Neural cell (in vitro differentiated cells): ENCODE measurements at regions not wholly inside any gene's neighbourhood (a gene's known extent, or its start where the extent isn't known, plus 50 kb on each side); places are given as distances from the start of the nearest gene placed in this dataset.

Experiments used
- H2AFZ ChIP-seq: fragments of 200-600, 300-800 bp; sonication (generic), shearing (Covaris generic); 2 replicates; pipeline ENCODE4 v1.6.0; 2014; ENCODE audit warnings: low read depth, mild to moderate bottlenecking, antibody characterized with exemption, low read length, moderate library complexity
- H3F3A ChIP-seq: fragments of 200-600 bp; shearing (Covaris generic); 2 replicates; pipeline ENCODE4 v1.6.1; 2016; ENCODE audit warnings: mild to moderate bottlenecking, moderate library complexity, mixed read lengths, antibody characterized with exemption, low read length; ENCODE audit not compliant: insufficient read depth, poor library complexity, severe bottlenecking
- H3K27ac ChIP-seq: fragments of 200-600, 300-800 bp; sonication (generic), shearing (Covaris generic); 2 replicates; pipeline ENCODE4 v1.5.1; 2014; ENCODE audit warnings: mild to moderate bottlenecking, low read length, moderate library complexity
- H3K27me3 ChIP-seq: fragments of 300-800, 200-600 bp; sonication (generic), shearing (Covaris generic); 2 replicates; pipeline ENCODE4 v1.6.0; 2014; ENCODE audit warnings: mild to moderate bottlenecking, low read depth, low read length, moderate library complexity; ENCODE audit not compliant: insufficient read depth
- H3K36me3 ChIP-seq: fragments of 300-800, 200-600 bp; sonication (generic), shearing (Covaris generic); 2 replicates; pipeline ENCODE4 v1.5.1; 2014; ENCODE audit warnings: mild to moderate bottlenecking, antibody characterized with exemption, low read length, moderate library complexity; ENCODE audit not compliant: insufficient read depth
- H3K4me2 ChIP-seq: fragments of 300-800, 200-600 bp; sonication (generic), shearing (Covaris generic); 2 replicates; pipeline ENCODE4 v1.6.0; 2014; ENCODE audit warnings: mild to moderate bottlenecking, low read length
- H3K4me3 ChIP-seq: fragments of 300-800, 200-600 bp; sonication (generic), shearing (Covaris generic); 2 replicates; pipeline ENCODE4 v1.5.1; 2014; ENCODE audit warnings: mild to moderate bottlenecking, low read length, moderate library complexity
- H3K79me2 ChIP-seq: fragments of 200-600 bp; shearing (Covaris generic); replicated peaks from 2 replicates; pipeline ENCODE4 v1.6.0; 2014; ENCODE audit warnings: mild to moderate bottlenecking, low read length, moderate library complexity; ENCODE audit not compliant: insufficient read depth
- H3K9ac ChIP-seq: fragments of 300-800, 200-600 bp; sonication (generic), shearing (Covaris generic); 2 replicates; pipeline ENCODE4 v1.6.1; 2016; ENCODE audit warnings: mild to moderate bottlenecking, low read length, mixed read lengths
- H3K9me2 ChIP-seq: fragments of 200-600 bp; shearing (Covaris generic); 2 replicates; pipeline ENCODE4 v1.6.1; 2016; ENCODE audit warnings: mild to moderate bottlenecking, low read length, mixed read lengths; ENCODE audit not compliant: insufficient read depth
- H3K9me3 ChIP-seq: fragments of 200-600, 300-800 bp; sonication (generic), shearing (Covaris generic); 2 replicates; pipeline ENCODE4 v1.6.1; 2016; ENCODE audit warnings: mild to moderate bottlenecking, mixed run types, low read length, moderate library complexity, mixed read lengths
- H4K20me1 ChIP-seq: fragments of 200-600 bp; shearing (Covaris generic); 2 replicates; pipeline ENCODE4 v1.6.1; 2016; ENCODE audit warnings: mild to moderate bottlenecking, mixed run types; ENCODE audit not compliant: insufficient read depth
- CTCF ChIP-seq: fragments of 450-650 bp; IDR thresholded peaks from 2 replicates; pipeline ENCODE4 v1.5.1; 2014; ENCODE audit warnings: antibody characterized with exemption, mild to moderate bottlenecking, moderate library complexity; ENCODE audit not compliant: poor library complexity, severe bottlenecking
- EP300 ChIP-seq: fragments of 450-650 bp; conservative IDR thresholded peaks from 2 replicates; pipeline ENCODE4 v1.6.1; 2014; ENCODE audit warnings: antibody characterized with exemption, mild to moderate bottlenecking, moderate library complexity; ENCODE audit not compliant: poor library complexity, severe bottlenecking
- EZH2 ChIP-seq: fragments of 200-600, 300-800 bp; shearing (Covaris generic), sonication (generic); IDR thresholded peaks from 2 replicates; pipeline ENCODE4 v1.6.1; 2014; ENCODE audit warnings: antibody characterized with exemption, low read length, borderline replicate concordance, mild to moderate bottlenecking; ENCODE audit not compliant: insufficient read depth, poor library complexity, severe bottlenecking
- MXI1 ChIP-seq: fragments of 450-650 bp; conservative IDR thresholded peaks from 2 replicates; pipeline ENCODE4 v1.6.1; 2014; ENCODE audit warnings: antibody characterized with exemption, mild to moderate bottlenecking; ENCODE audit not compliant: poor library complexity, severe bottlenecking
- POLR2AphosphoS5 ChIP-seq: IDR thresholded peaks from 2 replicates; pipeline ENCODE4 v1.6.1; 2012
- RAD21 ChIP-seq: fragments of 450-650 bp; conservative IDR thresholded peaks from 2 replicates; pipeline ENCODE4 v1.6.1; 2014; ENCODE audit warnings: antibody characterized with exemption, mild to moderate bottlenecking, moderate library complexity
- SMC3 ChIP-seq: fragments of 450-650 bp; conservative IDR thresholded peaks from 2 replicates; pipeline ENCODE4 v1.6.1; 2014; ENCODE audit warnings: antibody characterized with exemption, mild to moderate bottlenecking, moderate library complexity; ENCODE audit not compliant: poor library complexity
- TAF1 ChIP-seq: IDR thresholded peaks from 2 replicates; pipeline ENCODE4 v1.6.1; 2012; ENCODE audit warnings: low read depth
- TF ChIP-seq, protein P1 (sequence below): IDR thresholded peaks from 2 replicates; pipeline ENCODE4 v1.6.1; 2012; ENCODE audit warnings: borderline replicate concordance

- Histone ChIP-seq H4K20me1 (no peaks in the 10 kb centered on the region), H3K79me2 (no peaks in the 10 kb centered on the region), H3K27ac (no peak overlapping the region), H3K9ac (no peak overlapping the region), H3K36me3 (peaks cover 28% of the 10 kb centered on the region), H3K9me2 (no peaks in the 10 kb centered on the region), H3K4me2 (no peak overlapping the region), H3K9me3 (no peaks in the 10 kb centered on the region), H3K27me3 (no peaks in the 10 kb centered on the region), H3K4me3 (no peak overlapping the region), H3F3A (no peaks in the 10 kb centered on the region), H2AFZ (no peak overlapping the region)
- TF ChIP-seq POLR2AphosphoS5 (no peak), SMC3 (no peak), TAF1 (no peak)
- TF ChIP-seq, protein P1, sequence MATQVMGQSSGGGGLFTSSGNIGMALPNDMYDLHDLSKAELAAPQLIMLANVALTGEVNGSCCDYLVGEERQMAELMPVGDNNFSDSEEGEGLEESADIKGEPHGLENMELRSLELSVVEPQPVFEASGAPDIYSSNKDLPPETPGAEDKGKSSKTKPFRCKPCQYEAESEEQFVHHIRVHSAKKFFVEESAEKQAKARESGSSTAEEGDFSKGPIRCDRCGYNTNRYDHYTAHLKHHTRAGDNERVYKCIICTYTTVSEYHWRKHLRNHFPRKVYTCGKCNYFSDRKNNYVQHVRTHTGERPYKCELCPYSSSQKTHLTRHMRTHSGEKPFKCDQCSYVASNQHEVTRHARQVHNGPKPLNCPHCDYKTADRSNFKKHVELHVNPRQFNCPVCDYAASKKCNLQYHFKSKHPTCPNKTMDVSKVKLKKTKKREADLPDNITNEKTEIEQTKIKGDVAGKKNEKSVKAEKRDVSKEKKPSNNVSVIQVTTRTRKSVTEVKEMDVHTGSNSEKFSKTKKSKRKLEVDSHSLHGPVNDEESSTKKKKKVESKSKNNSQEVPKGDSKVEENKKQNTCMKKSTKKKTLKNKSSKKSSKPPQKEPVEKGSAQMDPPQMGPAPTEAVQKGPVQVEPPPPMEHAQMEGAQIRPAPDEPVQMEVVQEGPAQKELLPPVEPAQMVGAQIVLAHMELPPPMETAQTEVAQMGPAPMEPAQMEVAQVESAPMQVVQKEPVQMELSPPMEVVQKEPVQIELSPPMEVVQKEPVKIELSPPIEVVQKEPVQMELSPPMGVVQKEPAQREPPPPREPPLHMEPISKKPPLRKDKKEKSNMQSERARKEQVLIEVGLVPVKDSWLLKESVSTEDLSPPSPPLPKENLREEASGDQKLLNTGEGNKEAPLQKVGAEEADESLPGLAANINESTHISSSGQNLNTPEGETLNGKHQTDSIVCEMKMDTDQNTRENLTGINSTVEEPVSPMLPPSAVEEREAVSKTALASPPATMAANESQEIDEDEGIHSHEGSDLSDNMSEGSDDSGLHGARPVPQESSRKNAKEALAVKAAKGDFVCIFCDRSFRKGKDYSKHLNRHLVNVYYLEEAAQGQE = no peak
Observed at GRCh38 chr3:124656531-124656930, 73.7 kb upstream of the UMPS start.

DNA sequence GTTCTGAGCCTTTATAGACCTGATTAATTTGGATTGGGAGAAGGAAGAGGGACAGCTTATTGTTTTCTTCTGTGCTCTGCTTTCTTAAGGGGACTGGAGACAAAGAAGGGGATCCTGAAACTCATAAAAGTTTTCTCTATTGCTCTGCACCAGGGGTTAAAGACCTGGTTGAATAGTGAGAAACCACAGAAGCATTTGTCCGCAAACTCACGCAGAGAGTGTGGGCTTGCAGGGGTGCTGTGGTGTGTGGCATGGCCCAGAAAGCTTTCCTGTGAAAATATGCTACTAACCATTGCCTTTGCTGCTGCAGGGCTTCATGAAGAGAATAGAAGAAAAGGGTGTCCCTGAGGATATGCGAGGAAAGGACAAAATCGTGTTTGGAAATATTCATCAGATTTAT, 73.1 kb upstream of the UMPS start:
- H3K36me3 ChIP-seq = peaks cover 22% of the 10 kb centered on the region
- TF ChIP-seq SMC3 = no peak
- TF ChIP-seq POLR2AphosphoS5 = no peak
- TF ChIP-seq EP300 = no peak
- no peak for TF ChIP-seq TAF1
- no peak for TF ChIP-seq EZH2
- no peak for TF ChIP-seq RAD21
- TF ChIP-seq, protein P1 = no peak
- no peak for TF ChIP-seq MXI1
- no peak for TF ChIP-seq CTCF
- H2AFZ ChIP-seq = no peak overlapping the region
- H3K9me3 ChIP-seq = no peaks in the 10 kb centered on the region
- no peaks in the 10 kb centered on the region for H3F3A ChIP-seq
- no peak overlapping the region for H3K9ac ChIP-seq
- H3K4me2 ChIP-seq = no peak overlapping the region
- no peak overlapping the region for H3K27ac ChIP-seq
- no peaks in the 10 kb centered on the region for H3K9me2 ChIP-seq
- no peaks in the 10 kb centered on the region for H3K79me2 ChIP-seq
- H4K20me1 ChIP-seq = no peaks in the 10 kb centered on the region
- no peak overlapping the region for H3K4me3 ChIP-seq
- no peaks in the 10 kb centered on the region for H3K27me3 ChIP-seq
